Lung (tissue), 11 donors: ENCODE measurements at regions not wholly inside any gene's neighbourhood (a gene's known extent, or its start where the extent isn't known, plus 50 kb on each side); places are given as distances from the start of the nearest gene placed in this dataset.

ENCODE experiments used
- ATAC-seq: fragments of 200-7000 bp; cut with Tn5 transposase; one replicate; pipeline ENCODE4 v1.9.1; 2020; ENCODE audit warnings: moderate number of reproducible peaks; ENCODE audit not compliant: insufficient read depth, low FRiP score
- DNase-seq, 3 donors: peaks; one replicate each; pipeline ENCODE4 v3.0.0-alpha.2; 2013 to 2017
- H3K27ac ChIP-seq, 2 donors: one replicate each; pipeline ENCODE4 v1.5.1; 2013; ENCODE audit warnings: mild to moderate bottlenecking in 2 of 2, moderate library complexity in 2 of 2, control low read depth in 1 of 2, inconsistent platforms in 1 of 2, low read depth in 1 of 2, low read length in 1 of 2
- H3K27me3 ChIP-seq, 3 donors: one replicate each; pipeline ENCODE4 v1.5.1; 2013; ENCODE audit warnings: low read length in 2 of 3; ENCODE audit not compliant: control insufficient read depth in 3 of 3, insufficient read depth in 3 of 3
- H3K36me3 ChIP-seq, 4 donors: one replicate each; pipeline ENCODE4 v1.5.1; 2013; ENCODE audit warnings: low read length in 4 of 4, mild to moderate bottlenecking in 1 of 4, moderate library complexity in 1 of 4; ENCODE audit not compliant: control insufficient read depth in 4 of 4, insufficient read depth in 4 of 4
- H3K4me1 ChIP-seq, 5 donors: one replicate each; pipeline ENCODE4 v1.5.1; 2013; ENCODE audit warnings: low read length in 5 of 5, mild to moderate bottlenecking in 2 of 5, moderate library complexity in 1 of 5; ENCODE audit not compliant: control insufficient read depth in 5 of 5, insufficient read depth in 5 of 5
- H3K4me3 ChIP-seq: one replicate; pipeline ENCODE4 v1.5.1; 2013; ENCODE audit warnings: mild to moderate bottlenecking, control low read depth, moderate library complexity
- H3K9ac ChIP-seq, 2 donors: one replicate each; pipeline ENCODE4 v1.5.1; 2013; ENCODE audit warnings: low read length in 2 of 2, control low read depth in 1 of 2; ENCODE audit not compliant: insufficient read depth in 1 of 2
- H3K9me3 ChIP-seq, 4 donors: one replicate each; pipeline ENCODE4 v1.5.1; 2013; ENCODE audit warnings: low read length in 3 of 4, mild to moderate bottlenecking in 1 of 4, moderate library complexity in 1 of 4; ENCODE audit not compliant: control insufficient read depth in 4 of 4, insufficient read depth in 3 of 4
- CTCF ChIP-seq: IDR thresholded peaks from 2 replicates; pipeline ENCODE4 v1.5.1; 2012; ENCODE audit warnings: mild to moderate bottlenecking; ENCODE audit errors: control extremely low read depth, extremely low read depth
- WGBS, 2 donors: extraction: QIAGEN DNeasy Blood & Tissue Kit; methylation state at CpG; one replicate each; pipeline ENCODE4 v1.1.7; 2013; 5-methylcytosine and 5-hydroxymethylcytosine counted together
- donor health status: control.
- donor health status: control.
- donor health status: Bipolar disorder and iron deficiency.
- donor health status: healthy.
- donor health status: DM: yes; HTN: yes; CAD: no.

GRCh38 chr6:148222846-148223245 lies 119.8 kb upstream of the SASH1 start:
- Histone ChIP-seq H3K27me3 (no peaks in the 10 kb centered on the region), H3K9ac (no peak overlapping the region), H3K36me3 (no peaks in the 10 kb centered on the region), H3K27ac (no peak overlapping the region), H3K4me1 (peaks cover 0 to 3% (median 0%) of the 10 kb centered on the region in 5 donors), H3K9me3 (no peaks in the 10 kb centered on the region), H3K4me3 (no peak overlapping the region)
- no peak for TF ChIP-seq CTCF
- ATAC-seq = no peak
- DNase-seq = no peak
- 80 to 88% methylated on average over 6 of the region's 6 CpGs for WGBS, 2 donors

- H3K9me3 ChIP-seq = no peaks in the 10 kb centered on the region
- no peak overlapping the region for H3K4me3 ChIP-seq
- WGBS, 2 donors = 82 to 88% methylated on average over 3 of the region's 3 CpGs
- H3K27ac ChIP-seq = no peak overlapping the region
- no peak for TF ChIP-seq CTCF
- ATAC-seq = no peak
- no peak for DNase-seq
- no peaks in the 10 kb centered on the region for H3K36me3 ChIP-seq
- H3K9ac ChIP-seq = no peak overlapping the region
- no peaks in the 10 kb centered on the region for H3K27me3 ChIP-seq
- peaks cover 0 to under 1% (median 0%) of the 10 kb centered on the region in 5 donors for H3K4me1 ChIP-seq
These were observed 119.2 kb upstream of the SASH1 start for GRCh38 chr6:148223424-148223842.

GRCh38 chr6:148225871-148226270 lies 116.8 kb upstream of the SASH1 start:
- Histone ChIP-seq H3K9me3 (no peaks in the 10 kb centered on the region), H3K9ac (no peak overlapping the region), H3K4me3 (no peak overlapping the region), H3K36me3 (no peaks in the 10 kb centered on the region), H3K4me1 (no peaks in the 10 kb centered on the region), H3K27me3 (no peaks in the 10 kb centered on the region), H3K27ac (no peak overlapping the region)
- TF ChIP-seq CTCF = no peak
- ATAC-seq = no peak
- no peak for DNase-seq

GRCh38 chr6:148226284-148226683 lies 116.4 kb upstream of the SASH1 start:
- WGBS, 2 donors = 86 to 94% methylated on average over 6 of the region's 6 CpGs
- no peaks in the 10 kb centered on the region for H3K4me1 ChIP-seq
- H3K27ac ChIP-seq = no peak overlapping the region
- H3K9ac ChIP-seq = no peak overlapping the region
- no peak for DNase-seq
- TF ChIP-seq CTCF = no peak
- H3K36me3 ChIP-seq = no peaks in the 10 kb centered on the region
- H3K9me3 ChIP-seq = no peaks in the 10 kb centered on the region
- no peak overlapping the region for H3K4me3 ChIP-seq
- no peak for ATAC-seq
- H3K27me3 ChIP-seq = no peaks in the 10 kb centered on the region
